Skin epidermis (tissue), 12 donors: ENCODE measurements at regions not wholly inside any gene's neighbourhood (a gene's known extent, or its start where the extent isn't known, plus 50 kb on each side); places are given as distances from the start of the nearest gene placed in this dataset.
"Not testable (repeated sequence)": the region's sequence is repeated elsewhere in the genome, so short reads cannot be mapped to it uniquely, and the experiment has no call there.

Experiments
- H3K27ac ChIP-seq, 21 experiments: fragments of 200-600 bp; sonication (generic) in 11 of 21; one replicate each; pipeline ENCODE4 v1.5.0; 2020; ENCODE audit warnings: mild to moderate bottlenecking in 3 of 21, inconsistent platforms in 2 of 21, moderate library complexity in 2 of 21
- H3K4me3 ChIP-seq, 7 experiments: fragments of 200-600 bp; sonication (generic) in 2 of 7; one replicate each; pipeline ENCODE4 v1.5.0; 2020; ENCODE audit warnings: inconsistent platforms in 2 of 7, mild to moderate bottlenecking in 2 of 7, moderate library complexity in 1 of 7

DNA sequence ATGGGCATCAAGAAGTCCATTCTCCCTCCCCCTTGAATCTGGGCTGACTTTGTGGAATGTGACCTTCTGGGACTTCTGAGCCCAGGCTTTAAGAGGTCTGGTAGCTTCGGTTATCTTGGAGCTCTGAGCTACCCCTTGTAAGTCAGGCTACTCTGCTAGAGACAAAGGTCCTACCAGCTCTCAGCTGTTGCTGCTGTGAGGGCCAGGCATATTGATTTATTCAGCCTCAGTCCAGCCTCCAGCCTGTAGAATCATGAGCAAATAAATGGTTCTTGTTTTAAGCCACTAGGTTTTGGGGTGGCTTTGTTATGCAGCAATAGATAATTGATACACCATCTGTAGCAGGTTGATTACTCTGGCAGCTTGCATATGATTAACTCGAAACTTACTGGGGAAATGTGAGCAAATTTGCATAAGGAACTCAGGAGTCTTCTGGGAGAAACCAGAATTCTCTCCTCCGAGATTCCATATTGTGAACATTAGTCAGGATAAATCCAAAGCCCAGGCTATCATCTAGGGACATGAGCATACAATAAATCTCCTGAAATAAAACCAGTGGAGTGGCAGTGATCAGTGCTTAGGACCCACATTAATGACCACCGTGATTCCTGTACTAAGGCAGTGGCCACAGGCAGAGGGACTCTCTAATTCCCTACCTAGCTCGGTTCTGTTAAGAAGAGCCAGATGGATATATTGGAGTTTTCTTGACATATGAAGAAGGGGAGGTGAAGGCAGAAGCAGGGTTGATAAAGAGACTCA, 336.1 kb downstream of the CDC5L start:
- no peak overlapping the region for H3K4me3 ChIP-seq
- no peak overlapping the region for H3K27ac ChIP-seq

DNA sequence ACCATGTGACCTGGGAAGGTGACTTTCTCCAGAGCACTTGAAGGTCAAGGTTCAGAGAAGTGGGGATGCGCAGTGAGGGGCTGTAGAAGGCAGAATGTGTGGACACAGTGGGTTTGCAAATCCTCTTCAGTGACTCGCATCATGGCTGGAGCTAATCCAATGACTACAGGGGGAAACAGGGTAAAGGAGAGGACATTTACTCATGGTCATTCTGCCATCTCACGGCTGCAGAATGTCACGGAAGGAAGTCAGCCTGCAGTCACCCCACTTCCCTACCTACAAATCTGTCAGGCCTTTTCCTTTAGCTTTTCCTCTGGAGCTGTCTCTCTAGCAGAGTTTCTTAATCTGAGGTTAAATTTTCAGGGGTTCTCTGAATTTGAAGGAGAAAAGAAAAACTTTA, 337.6 kb downstream of the CDC5L start:
- no peak overlapping the region for H3K4me3 ChIP-seq
- no peak overlapping the region for H3K27ac ChIP-seq

- H3K4me3 ChIP-seq: peak overlapping the region in 1 of 7 experiments; percentile 3
- no peak overlapping the region for H3K27ac ChIP-seq
Observed at GRCh38 chr6:44727651-44728630, 340.4 kb downstream of the CDC5L start.

DNA sequence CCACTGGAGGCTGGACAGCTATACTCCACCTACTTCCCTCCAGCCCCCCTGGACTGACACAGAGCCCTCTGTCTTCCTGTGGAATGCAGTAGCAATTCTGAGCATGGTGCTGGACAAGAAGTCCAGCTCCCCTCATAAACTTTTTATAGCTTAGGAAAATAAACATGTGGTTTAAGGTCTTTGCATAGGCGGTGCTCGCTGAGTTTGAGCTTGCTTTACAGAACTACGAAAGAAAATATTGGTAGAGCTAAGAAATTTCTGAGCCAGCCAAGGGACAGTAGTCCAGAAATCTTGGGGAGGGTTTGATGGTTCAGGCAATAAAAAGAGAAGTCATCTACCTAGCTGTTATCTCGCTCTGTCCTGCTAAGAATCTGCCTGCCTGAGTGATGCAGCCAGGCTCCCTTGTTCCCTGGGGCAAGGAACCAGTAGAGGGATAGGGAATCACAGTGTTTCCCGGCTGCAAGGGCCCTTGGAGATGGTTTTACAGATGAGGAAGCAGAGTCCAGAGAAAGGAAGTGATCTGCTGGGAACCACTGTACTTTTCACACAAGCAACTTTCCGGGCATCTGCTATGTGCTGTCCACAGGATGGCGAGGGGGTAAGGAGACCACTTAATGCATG, 343.4 kb downstream of the CDC5L start:
- Histone ChIP-seq H3K27ac (no peak overlapping the region), H3K4me3 (no peak overlapping the region)

DNA sequence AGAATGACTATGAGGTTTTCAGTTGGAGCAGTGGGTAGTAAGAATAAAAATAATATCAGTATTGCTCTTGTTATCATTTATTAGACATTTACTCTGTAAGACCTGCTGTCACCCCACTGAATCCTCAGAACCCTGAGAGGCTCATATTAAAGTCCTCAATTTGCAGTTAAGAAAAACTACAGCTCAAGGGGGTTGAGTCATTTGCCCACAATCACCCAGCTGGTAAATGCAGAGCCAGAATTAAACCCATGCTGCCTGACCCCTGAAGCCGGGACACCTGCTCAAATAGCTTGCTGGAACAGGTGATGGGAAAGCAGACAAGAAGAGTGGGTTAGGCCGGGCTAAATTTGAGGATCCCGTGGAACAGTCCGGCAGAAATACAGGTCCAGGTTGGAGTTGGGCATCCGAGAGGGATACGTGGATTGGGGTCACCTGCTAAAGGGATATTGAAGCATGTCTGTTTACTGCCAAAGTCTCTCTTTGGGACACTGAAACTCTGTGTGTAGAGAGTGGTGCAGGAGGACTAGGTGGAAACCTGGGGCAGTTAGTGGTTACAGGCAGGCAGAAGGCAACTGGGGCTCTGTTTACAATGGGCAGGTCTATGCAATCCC, 344.1 kb downstream of the CDC5L start:
- no peak overlapping the region for H3K4me3 ChIP-seq
- H3K27ac ChIP-seq: no peak overlapping the region

DNA sequence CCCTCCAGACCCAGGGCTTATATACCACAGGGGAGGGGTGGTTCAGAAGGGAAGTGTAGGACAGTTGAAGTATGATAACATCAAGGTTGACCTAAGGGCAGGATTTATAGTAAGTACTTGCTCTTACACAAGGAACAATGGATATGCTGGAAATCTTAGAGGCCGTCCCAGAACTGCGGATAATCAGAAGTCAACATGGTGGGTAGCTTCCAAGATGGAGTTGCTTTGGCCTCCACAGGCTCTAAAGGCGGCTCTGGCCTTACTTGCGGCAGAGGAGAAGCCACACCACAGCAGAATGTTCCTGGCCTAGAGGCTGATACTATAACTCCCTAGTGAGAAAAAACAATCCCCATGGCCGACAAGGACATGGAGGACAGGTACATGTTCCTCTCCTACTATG, 344.7 kb downstream of the CDC5L start:
- Histone ChIP-seq H3K27ac (no peak overlapping the region), H3K4me3 (no peak overlapping the region)

DNA sequence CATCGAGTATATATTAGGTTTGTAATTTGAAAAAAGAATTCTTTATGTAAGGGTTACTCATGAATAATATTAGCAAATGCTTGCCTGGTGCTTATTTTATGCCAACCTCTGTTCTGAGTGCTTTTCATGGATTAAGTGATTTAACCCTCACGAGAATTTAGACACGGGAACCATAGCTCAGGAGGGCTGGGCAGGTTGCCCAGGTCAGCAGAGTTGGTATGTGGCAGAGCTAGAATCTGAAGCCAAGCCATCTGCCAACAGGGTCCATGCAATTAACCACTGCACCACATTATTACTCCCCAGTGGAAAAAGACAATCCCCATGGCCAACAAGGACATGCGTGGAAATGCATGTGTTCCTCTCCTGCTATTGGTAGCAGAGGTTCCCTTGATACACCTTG, 345.6 kb downstream of the CDC5L start:
- Histone ChIP-seq H3K27ac (no peak overlapping the region), H3K4me3 (no peak overlapping the region)

- no peak overlapping the region for H3K4me3 ChIP-seq
- no peak overlapping the region for H3K27ac ChIP-seq
Observed at GRCh38 chr6:44733868-44734267, 346.4 kb downstream of the CDC5L start.

- peak overlapping the region in 4 of 21 experiments; percentile 23 to 62 (median 38) for H3K27ac ChIP-seq
- no peak overlapping the region for H3K4me3 ChIP-seq
Observed at GRCh38 chr6:44734886-44735629, 347.6 kb downstream of the CDC5L start.

- no peak overlapping the region for H3K4me3 ChIP-seq
- peak overlapping the region in 1 of 21 experiments; percentile 49 for H3K27ac ChIP-seq
Observed at GRCh38 chr6:44735630-44735963, 348.1 kb downstream of the CDC5L start.

DNA sequence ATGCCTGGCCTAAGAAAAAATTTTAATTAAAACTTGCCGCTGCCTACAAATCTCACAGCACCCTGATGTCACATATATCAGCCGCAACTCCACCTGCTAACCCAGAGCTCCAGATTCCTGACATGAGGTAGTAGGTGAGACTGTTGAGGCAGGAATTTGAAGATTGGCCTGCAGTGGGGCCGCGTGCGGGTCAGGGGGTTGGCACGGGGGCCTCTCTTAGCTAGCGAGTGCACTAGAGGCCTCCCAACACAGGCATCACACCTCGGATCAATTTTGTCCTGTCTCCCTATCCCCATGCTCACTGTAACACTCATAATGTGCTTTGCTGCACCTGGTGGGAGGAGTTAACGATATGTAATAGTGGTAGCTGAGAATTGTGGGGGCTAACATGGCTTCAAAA, 349.8 kb downstream of the CDC5L start:
- Histone ChIP-seq H3K4me3 (no peak overlapping the region), H3K27ac (peak overlapping the region in 2 of 21 experiments; percentile 48 to 58)

- Histone ChIP-seq H3K4me3 (no peak overlapping the region), H3K27ac (peak overlapping the region in 6 of 21 experiments; percentile 15 to 61 (median 40))
Observed at GRCh38 chr6:44737829-44738528, 350.5 kb downstream of the CDC5L start.

GRCh38 chr6:44738601-44739146, 351.2 kb downstream of the CDC5L start:
- peak overlapping the region in 6 of 21 experiments; percentile 15 to 61 (median 40) for H3K27ac ChIP-seq
- no peak overlapping the region for H3K4me3 ChIP-seq

GRCh38 chr6:44739181-44739580, 351.7 kb downstream of the CDC5L start:
- Histone ChIP-seq H3K27ac (peak overlapping the region in 5 of 21 experiments; percentile 15 to 61 (median 31)), H3K4me3 (no peak overlapping the region)

DNA sequence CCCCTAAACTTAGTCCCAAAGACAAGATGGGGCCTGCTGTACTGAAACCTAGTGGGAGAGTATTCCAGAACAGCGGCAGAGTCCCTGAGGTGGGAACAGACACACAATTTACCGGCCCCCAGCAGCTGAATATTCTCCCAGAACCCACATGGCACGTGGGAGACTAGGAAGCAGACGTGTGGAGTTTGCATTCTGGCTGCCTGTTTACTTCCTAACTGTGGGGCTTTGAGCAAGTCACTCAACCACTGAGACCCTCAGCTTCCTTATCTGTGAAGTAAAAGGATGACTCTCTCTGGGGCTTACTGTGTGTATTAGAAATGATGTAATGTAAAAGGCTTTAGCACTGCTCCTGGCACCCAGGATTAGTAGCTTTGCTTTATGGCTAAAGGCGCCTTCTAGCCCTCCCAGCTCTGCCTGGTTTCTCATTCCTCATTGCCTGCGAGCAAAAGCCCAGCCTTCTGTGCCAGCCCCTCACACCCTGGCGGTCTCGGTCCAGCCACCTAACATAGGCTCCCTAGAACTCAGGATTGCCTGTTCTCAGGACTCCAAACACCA, 353.1 kb downstream of the CDC5L start:
- Histone ChIP-seq H3K4me3 (no peak overlapping the region), H3K27ac (no peak overlapping the region)

GRCh38 chr6:44742201-44742600, 354.7 kb downstream of the CDC5L start:
- Histone ChIP-seq H3K4me3 (no peak overlapping the region), H3K27ac (no peak overlapping the region)

DNA sequence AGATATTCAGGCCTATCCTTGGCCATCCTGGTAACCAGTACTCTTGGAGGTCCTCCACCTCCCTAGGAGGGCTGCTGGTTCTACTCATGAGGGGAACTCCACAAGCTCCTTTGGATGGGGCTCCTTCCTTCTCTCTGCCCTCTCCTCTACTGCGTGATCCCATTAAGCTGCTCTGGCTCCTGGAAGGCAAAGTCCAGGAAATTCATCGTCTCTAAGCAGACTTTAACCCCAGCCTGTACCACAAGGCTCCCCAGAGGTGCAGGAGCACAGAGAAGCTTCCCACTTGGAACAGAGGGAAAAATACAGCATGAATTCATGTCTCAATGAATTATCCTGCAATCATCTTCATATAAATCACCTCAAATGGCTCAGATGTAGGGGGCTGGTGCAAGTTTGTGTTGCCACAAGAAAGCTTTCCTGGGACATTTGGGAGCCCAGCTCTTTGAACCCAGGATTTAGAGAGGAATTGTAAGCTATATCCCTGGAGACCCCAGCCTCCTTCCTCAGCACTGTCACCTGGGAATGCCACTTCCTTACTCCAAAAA, 355.4 kb downstream of the CDC5L start:
- Histone ChIP-seq H3K4me3 (no peak overlapping the region), H3K27ac (no peak overlapping the region)

- not testable (repeated sequence) for H3K4me3 ChIP-seq, H3K27ac ChIP-seq
Observed at GRCh38 chr6:44760116-44760515, 372.6 kb downstream of the CDC5L start.
